ENCODE measurements at regions not wholly inside any gene's neighbourhood (a gene's known extent, or its start where the extent isn't known, plus 50 kb on each side); places are given as distances from the start of the nearest gene placed in this dataset.

GRCh38 chr6:4665489-4666417 is 110.5 kb upstream of the CDYL start:
- TF ChIP-seq CTCF (conservative IDR thresholded peaks at IDR 0.05; ENCODE audit: low read length) (no peak), EZH2phosphoT487 (IDR thresholded peaks at IDR 0.05; ENCODE audit: borderline replicate concordance, low read depth, low read length) (no peak)
